WTC11 (cell line): ENCODE measurements at regions not wholly inside any gene's neighbourhood (a gene's known extent, or its start where the extent isn't known, plus 50 kb on each side); places are given as distances from the start of the nearest gene placed in this dataset.

Experiments used
- ATAC-seq: fragments of 200-7000 bp; cut with Tn5 transposase; 2 replicates; pipeline ENCODE4 v1.10.0; 2021; ENCODE audit warnings: mild to moderate bottlenecking, moderate library complexity
- CTCF ChIA-PET: fragments of 300-600 bp; sonication (Branson Sonifier 250); formaldehyde crosslinking; loops from one replicate; lab custom pipeline; 2021; ENCODE audit warnings: antibody characterized with exemption; lab: Charles Lee
- POLR2A ChIA-PET: fragments of 350-600 bp; sonication (Branson Sonifier 250); formaldehyde crosslinking; loops from one replicate; lab custom pipeline; 2021; ENCODE audit warnings: antibody characterized with exemption; lab: Charles Lee
- DNase-seq: peaks from one replicate; pipeline ENCODE4 v3.0.0; 2021; ENCODE audit warnings: low spot score
- H3K27ac Mint-ChIP-seq: 2 replicates; pipeline ENCODE4 v1.8.0; 2021; ENCODE audit warnings: mixed read lengths
- H3K27me3 Mint-ChIP-seq: 2 replicates; pipeline ENCODE4 v1.8.0; 2021; ENCODE audit warnings: low read depth, mild to moderate bottlenecking, moderate library complexity, mixed read lengths
- H3K36me3 Mint-ChIP-seq: 2 replicates; pipeline ENCODE4 v1.8.0; 2021; ENCODE audit warnings: mixed read lengths
- H3K4me1 Mint-ChIP-seq: 2 replicates; pipeline ENCODE4 v1.8.0; 2022; ENCODE audit warnings: mixed read lengths
- H3K4me3 Mint-ChIP-seq: 2 replicates; pipeline ENCODE4 v1.8.0; 2021; ENCODE audit warnings: mild to moderate bottlenecking, moderate library complexity, mixed read lengths
- H3K9me3 Mint-ChIP-seq: 2 replicates; pipeline ENCODE4 v1.8.0; 2021; ENCODE audit warnings: mixed read lengths
- AR ChIP-seq: fragments of 250-450 bp; sonication (Bioruptor Pico); IDR thresholded peaks from 2 replicates; pipeline ENCODE4 v1.9.0; 2021; ENCODE audit warnings: mild to moderate bottlenecking
- ATF1 ChIP-seq: sonication (generic); formaldehyde crosslinking; IDR thresholded peaks from 2 replicates; pipeline ENCODE4 v1.8.1; 2023; ENCODE audit warnings: mild to moderate bottlenecking, moderate library complexity, missing genetic modification reagents
- ATF2 ChIP-seq: sonication (generic); formaldehyde crosslinking; IDR thresholded peaks from 2 replicates; pipeline ENCODE4 v1.8.1; 2022; ENCODE audit warnings: low read depth, missing genetic modification reagents, borderline replicate concordance
- FOXJ3 ChIP-seq: sonication (generic); formaldehyde crosslinking; IDR thresholded peaks from 2 replicates; pipeline ENCODE4 v1.9.0; 2021; ENCODE audit warnings: missing genetic modification reagents, mild to moderate bottlenecking, borderline replicate concordance
- GABPB1 ChIP-seq: sonication (generic); formaldehyde crosslinking; IDR thresholded peaks from 2 replicates; pipeline ENCODE4 v1.8.1; 2023; ENCODE audit warnings: mild to moderate bottlenecking, missing genetic modification reagents
- MXD4 ChIP-seq: fragments of 250-450 bp; sonication (Bioruptor Pico); IDR thresholded peaks from 2 replicates; pipeline ENCODE4 v1.8.0; 2021; ENCODE audit warnings: mild to moderate bottlenecking, moderate library complexity, borderline replicate concordance
- NFYB ChIP-seq: sonication (generic); formaldehyde crosslinking; conservative IDR thresholded peaks from 2 replicates; pipeline ENCODE4 v1.8.0; 2022; ENCODE audit warnings: low read depth, missing genetic modification reagents
- OVOL2 ChIP-seq: fragments of 250-450 bp; sonication (Bioruptor Pico); IDR thresholded peaks from 2 replicates; pipeline ENCODE4 v1.9.0; 2021; ENCODE audit warnings: mild to moderate bottlenecking, borderline replicate concordance
- RELA ChIP-seq: sonication (generic); formaldehyde crosslinking; IDR thresholded peaks from 2 replicates; pipeline ENCODE4 v1.8.1; 2022; ENCODE audit warnings: missing genetic modification reagents, mild to moderate bottlenecking, borderline replicate concordance
- RORB ChIP-seq: fragments of 250-450 bp; sonication (Bioruptor Pico); IDR thresholded peaks from 2 replicates; pipeline ENCODE4 v1.9.0; 2021; ENCODE audit warnings: mild to moderate bottlenecking
- SOX15 ChIP-seq: fragments of 250-450 bp; sonication (Bioruptor Pico); IDR thresholded peaks from 2 replicates; pipeline ENCODE4 v1.9.0; 2021; ENCODE audit warnings: mild to moderate bottlenecking
- ZNF532 ChIP-seq: fragments of 250-450 bp; sonication (Bioruptor Pico); IDR thresholded peaks from 2 replicates; pipeline ENCODE4 v1.9.0; 2021; ENCODE audit warnings: mild to moderate bottlenecking, borderline replicate concordance
- ZNF671 ChIP-seq: fragments of 250-450 bp; sonication (Bioruptor Pico); IDR thresholded peaks from 2 replicates; pipeline ENCODE4 v1.8.0; 2021; ENCODE audit warnings: mild to moderate bottlenecking
- TF ChIP-seq, protein P1 (sequence below): sonication (generic); formaldehyde crosslinking; IDR thresholded peaks from 2 replicates; pipeline ENCODE4 v1.8.0; 2023; ENCODE audit warnings: mild to moderate bottlenecking, missing genetic modification reagents

DNA sequence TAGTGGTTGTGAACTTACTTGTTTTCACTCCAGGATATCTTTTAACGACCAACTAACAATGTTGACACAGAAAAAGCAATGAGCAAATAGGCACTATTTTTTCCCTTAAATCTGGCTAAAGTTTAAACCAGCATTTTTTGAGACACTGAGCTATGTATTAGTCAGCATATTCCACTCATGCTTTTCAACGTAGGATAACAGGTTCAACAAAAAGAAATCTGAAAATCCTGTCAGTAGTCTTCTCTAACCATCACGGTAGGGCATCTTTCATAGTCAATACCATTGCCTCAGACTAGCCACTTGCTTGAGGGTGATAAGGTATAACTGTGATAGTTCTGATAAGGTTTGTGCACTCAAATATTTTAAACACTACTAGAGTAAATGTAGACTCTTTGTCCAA is 1177.3 kb upstream of the NUDT12 start:
- peaks cover 4% of the 10 kb centered on the region; the same call in 1 of the 2 replicates for H3K4me1 Mint-ChIP-seq
- H3K9me3 Mint-ChIP-seq, result peaks cover 15% of the 10 kb centered on the region
- POLR2A ChIA-PET, result no interaction called here
- DNase-seq (no peak), ATAC-seq (no peak)
- H3K36me3 Mint-ChIP-seq, result peaks cover 8% of the 10 kb centered on the region
- H3K4me3 Mint-ChIP-seq, result no peak overlapping the region
- no peak overlapping the region for H3K27ac Mint-ChIP-seq
- CTCF ChIA-PET, result no interaction called here
- no peaks in the 10 kb centered on the region for H3K27me3 Mint-ChIP-seq
- TF ChIP-seq ATF1 (CRISPR knock-in tag) (no peak), SOX15 (CRISPR knock-in tag) (no peak)

DNA sequence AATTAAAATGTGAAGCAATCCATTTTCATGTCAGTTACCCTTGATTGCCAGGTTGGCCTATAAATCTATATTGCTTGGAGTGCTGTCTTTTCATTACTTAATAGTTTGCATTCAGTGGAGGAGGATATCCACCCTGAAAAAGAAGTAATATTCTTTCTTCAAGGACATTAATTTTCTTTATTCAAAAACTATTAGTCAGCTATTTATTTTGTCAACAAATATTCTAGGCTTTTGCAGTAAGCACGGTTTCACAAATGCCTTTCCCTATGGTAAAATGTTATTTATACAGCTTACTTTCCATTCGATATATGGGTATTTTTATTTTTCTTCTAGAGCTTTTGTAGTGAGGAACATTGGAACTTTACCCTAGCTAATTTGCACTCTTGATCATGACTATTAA is 1176.9 kb upstream of the NUDT12 start:
- H3K27me3 Mint-ChIP-seq, result no peaks in the 10 kb centered on the region
- H3K9me3 Mint-ChIP-seq, result peaks cover 11% of the 10 kb centered on the region
- POLR2A ChIA-PET, result no interaction called here

More for the DNA sequence above, 1176.9 kb upstream of the NUDT12 start:
- Mint-ChIP-seq H3K27ac (no peak overlapping the region), H3K36me3 (peaks cover 8% of the 10 kb centered on the region), H3K4me1 (peaks cover 4% of the 10 kb centered on the region; the same call in 1 of the 2 replicates), H3K4me3 (no peak overlapping the region)
- ATAC-seq, result no peak
- no peak for DNase-seq
- CTCF ChIA-PET, result no interaction called here
- TF ChIP-seq OVOL2, result no peak
- TF ChIP-seq FOXJ3, result no peak
- TF ChIP-seq, protein P1, sequence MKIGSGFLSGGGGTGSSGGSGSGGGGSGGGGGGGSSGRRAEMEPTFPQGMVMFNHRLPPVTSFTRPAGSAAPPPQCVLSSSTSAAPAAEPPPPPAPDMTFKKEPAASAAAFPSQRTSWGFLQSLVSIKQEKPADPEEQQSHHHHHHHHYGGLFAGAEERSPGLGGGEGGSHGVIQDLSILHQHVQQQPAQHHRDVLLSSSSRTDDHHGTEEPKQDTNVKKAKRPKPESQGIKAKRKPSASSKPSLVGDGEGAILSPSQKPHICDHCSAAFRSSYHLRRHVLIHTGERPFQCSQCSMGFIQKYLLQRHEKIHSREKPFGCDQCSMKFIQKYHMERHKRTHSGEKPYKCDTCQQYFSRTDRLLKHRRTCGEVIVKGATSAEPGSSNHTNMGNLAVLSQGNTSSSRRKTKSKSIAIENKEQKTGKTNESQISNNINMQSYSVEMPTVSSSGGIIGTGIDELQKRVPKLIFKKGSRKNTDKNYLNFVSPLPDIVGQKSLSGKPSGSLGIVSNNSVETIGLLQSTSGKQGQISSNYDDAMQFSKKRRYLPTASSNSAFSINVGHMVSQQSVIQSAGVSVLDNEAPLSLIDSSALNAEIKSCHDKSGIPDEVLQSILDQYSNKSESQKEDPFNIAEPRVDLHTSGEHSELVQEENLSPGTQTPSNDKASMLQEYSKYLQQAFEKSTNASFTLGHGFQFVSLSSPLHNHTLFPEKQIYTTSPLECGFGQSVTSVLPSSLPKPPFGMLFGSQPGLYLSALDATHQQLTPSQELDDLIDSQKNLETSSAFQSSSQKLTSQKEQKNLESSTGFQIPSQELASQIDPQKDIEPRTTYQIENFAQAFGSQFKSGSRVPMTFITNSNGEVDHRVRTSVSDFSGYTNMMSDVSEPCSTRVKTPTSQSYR (CRISPR knock-in tag), result no peak
- no peak for TF ChIP-seq AR
- TF ChIP-seq ZNF671 (CRISPR knock-in tag), result no peak
- TF ChIP-seq RELA (CRISPR knock-in tag), result no peak
- TF ChIP-seq MXD4 (CRISPR knock-in tag), result no peak
- no peak for TF ChIP-seq NFYB (CRISPR knock-in tag)
- no peak for TF ChIP-seq GABPB1
- TF ChIP-seq RORB (CRISPR knock-in tag), result no peak
- TF ChIP-seq ATF2 (CRISPR knock-in tag), result no peak
- no peak for TF ChIP-seq ZNF532 (CRISPR knock-in tag)
